GM18505 (cell line): ENCODE measurements at regions not wholly inside any gene's neighbourhood (a gene's known extent, or its start where the extent isn't known, plus 50 kb on each side); places are given as distances from the start of the nearest gene placed in this dataset.

Experiments used
- ATAC-seq: cut with Tn5 transposase; IDR thresholded peaks from one replicate; pipeline ENCODE4 v1.9.1; 2021; ENCODE audit not compliant: unreplicated experiment
- POLR2A ChIP-seq: IDR thresholded peaks from 4 replicates; pipeline ENCODE4 v1.6.1; 2011; ENCODE audit warnings: borderline replicate concordance; ENCODE audit not compliant: insufficient read depth, insufficient read length; ENCODE audit errors: extremely low read depth

DNA sequence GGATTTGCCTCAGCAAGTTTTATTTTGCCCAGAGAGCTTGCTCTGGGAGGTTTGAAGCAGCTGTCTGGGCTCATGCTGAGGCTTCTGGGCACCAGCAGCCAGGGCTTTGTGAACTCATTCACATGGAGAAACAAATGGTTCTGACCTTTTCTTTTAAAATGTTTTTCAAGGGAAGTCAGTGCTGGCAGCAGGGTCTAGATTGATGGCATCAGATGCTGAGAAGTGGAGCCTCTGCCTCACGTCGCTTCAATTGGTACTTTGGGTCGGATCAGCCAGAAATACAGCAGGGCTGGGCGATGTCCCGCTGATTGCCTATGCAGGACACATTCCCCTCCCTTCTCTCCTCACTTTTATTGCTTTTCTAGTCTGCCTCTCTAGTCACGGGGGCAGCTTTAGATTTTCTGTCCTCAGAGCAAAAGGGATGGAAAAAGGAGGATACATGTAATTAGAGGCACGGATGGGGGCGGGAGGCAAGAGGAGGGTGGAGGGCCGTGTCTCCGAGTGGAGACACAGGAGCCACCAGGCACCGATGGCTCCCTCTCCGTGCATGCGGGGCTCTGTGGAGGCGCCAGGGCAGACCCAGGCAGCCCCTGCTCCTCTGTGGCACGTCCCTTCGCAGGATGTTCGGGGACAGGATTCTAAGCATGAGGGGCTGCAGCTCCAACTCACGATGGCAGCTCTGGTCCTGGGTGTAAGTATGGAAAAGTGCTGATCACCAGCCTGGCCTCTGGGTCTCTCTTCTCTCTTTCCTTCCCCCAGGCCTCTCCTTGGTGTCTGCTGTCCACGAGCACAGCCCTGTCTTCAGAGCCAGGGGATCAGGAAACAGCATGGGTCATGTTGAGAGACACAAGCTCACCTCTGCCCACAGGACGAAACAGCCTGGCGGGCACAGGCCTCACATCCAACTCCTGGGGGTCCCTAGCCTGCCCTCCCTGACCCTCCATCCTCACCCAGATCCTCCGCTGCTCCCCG is 116.1 kb downstream of the FAM43A start:
- no peak for TF ChIP-seq POLR2A
- ATAC-seq: no peak

DNA sequence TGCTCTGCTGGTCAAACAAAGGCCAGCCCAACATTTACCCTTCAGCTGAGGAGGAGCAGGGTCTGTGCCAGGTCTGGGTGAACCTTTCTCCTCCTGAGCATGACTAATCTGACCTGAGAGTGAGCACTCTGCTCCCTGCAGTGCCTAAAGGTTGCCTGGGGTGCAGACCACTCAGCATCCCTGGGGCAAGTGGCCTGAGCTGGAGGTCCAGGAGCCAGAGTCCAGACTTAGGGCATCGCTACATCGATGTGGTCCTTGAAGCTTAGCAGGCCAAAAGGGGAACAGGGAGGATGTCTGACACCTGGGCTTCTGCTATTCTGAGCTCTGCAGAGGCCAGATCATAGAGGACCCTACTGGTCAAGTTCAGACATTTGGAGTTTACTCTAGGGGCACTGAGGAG is 119.1 kb downstream of the FAM43A start:
- no peak for ATAC-seq

DNA sequence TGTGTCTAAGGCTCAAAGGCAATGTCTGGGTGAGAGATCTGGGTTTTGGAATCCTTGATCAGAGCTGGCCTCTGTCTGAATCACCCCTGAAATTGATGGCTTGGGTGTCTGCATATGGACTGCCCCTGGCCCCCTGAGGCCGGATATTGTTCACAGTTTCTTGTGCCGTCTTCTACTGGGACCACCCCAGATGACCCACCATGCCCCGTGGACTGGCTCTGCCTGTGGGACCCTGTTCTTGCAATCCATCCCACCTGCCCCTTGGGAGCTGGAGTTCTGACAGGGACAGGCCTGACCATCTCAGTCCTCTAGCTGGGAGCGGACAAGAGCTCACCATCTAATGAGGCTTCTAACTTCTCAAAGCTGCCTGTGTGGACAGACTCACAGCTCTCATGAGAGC is 119.9 kb downstream of the FAM43A start:
- no peak for TF ChIP-seq POLR2A
- no peak for ATAC-seq

More for the DNA sequence above, 119.1 kb downstream of the FAM43A start:
- no peak for TF ChIP-seq POLR2A

DNA sequence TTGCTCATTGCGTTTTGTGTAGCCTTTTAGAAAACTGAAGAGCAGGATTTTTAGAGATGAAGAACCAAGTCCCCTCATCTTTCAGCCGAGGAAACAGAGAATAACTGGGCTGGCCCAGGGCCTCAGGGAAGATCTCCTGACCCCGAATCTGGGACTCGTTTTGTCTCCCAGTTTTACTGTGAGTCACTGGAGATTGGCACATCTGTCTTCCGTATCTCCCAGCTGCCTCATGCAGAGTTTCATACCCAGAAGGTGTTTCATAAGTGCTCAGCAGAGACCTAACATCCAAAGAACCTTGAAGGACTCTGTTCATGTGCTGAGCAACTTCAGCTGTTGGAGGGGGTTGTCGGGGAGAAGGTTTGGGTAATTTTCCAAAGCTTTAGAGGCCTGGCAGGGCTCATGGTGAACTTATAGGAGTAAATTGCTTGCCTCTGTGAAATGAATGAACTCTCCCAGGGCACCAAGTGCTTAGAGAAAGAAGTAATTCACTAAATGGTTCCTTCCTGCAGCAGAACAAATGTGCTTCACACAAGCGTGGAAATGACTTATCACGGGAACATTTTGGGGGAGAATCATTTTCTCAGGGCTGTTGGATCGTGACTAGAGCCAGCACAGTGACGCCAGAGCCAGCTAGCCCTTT is 121.4 kb downstream of the FAM43A start:
- TF ChIP-seq POLR2A: no peak
- no peak for ATAC-seq

GRCh38 chr3:194808640-194809097 is 123.0 kb downstream of the FAM43A start:
- no peak for ATAC-seq
- TF ChIP-seq POLR2A: no peak

GRCh38 chr3:194809382-194809781 is 123.7 kb downstream of the FAM43A start:
- no peak for ATAC-seq
- no peak for TF ChIP-seq POLR2A

GRCh38 chr3:194810076-194810475 is 124.4 kb downstream of the FAM43A start:
- ATAC-seq: no peak

GRCh38 chr3:194811118-194811517 is 125.4 kb downstream of the FAM43A start:
- TF ChIP-seq POLR2A: no peak
- no peak for ATAC-seq

More at GRCh38 chr3:194810076-194810475, 124.4 kb downstream of the FAM43A start:
- TF ChIP-seq POLR2A: no peak

DNA sequence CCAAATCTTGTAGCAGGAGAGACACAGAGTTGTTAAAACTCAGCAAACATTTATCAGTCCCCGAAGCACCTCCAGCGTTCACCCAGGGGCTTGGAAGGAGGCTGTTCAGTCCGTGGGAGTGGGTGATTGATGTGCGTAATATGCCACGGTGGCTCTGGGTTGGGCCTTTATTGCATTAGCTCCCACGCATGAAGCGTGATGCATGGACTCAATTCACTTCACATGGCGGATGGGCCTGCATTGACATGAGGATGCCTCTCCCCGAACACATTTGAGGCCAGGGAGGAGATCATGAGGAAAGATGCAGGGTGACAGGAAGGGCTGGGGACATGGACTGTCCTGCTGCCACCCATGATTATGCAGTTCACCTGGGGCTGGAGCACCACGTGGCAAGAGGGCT is 126.5 kb downstream of the FAM43A start:
- ATAC-seq: no peak
- TF ChIP-seq POLR2A: no peak

- ATAC-seq: no peak
- TF ChIP-seq POLR2A: no peak
These were observed 129.2 kb downstream of the FAM43A start for GRCh38 chr3:194814878-194815357.

DNA sequence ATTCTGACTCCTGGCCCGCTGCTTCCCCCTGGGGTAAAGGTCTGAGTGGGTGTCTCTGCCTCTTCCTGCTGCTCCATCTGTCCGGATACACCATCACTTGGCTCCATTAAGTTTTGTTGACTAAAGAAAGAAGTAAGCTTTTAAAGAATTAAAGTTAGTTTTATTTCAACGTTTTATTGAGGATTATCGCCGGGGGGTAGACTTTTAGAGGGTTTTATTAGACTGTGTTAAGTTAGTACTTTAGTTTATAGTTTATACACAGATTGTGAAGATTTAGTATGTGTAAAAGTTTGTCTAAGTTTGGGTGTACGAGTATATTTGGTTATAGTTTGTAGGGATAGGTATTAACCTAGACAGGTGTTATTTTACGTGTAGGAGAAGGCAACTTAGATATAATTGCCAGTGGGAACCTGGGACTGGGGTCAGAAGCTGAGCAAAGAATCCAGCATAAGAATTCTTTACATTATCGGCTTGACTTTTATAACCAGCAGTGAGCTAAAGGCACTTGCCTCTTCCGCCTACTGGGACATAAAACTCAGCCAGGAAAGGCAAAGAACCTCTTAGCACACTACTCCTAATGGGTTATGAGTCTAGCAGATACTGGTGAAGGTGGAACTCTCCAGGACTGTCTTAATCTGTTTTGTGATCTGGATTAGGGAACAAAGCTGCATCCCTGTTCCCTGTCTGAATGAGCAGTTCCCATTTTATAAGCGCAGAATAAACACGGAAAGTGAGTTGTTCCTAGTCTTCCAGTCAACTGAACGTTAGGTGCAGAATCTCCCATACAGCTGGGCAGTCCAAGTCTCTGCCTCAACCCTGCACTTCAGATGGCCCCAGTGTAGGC is 131.3 kb downstream of the FAM43A start:
- no peak for ATAC-seq
- TF ChIP-seq POLR2A: no peak

DNA sequence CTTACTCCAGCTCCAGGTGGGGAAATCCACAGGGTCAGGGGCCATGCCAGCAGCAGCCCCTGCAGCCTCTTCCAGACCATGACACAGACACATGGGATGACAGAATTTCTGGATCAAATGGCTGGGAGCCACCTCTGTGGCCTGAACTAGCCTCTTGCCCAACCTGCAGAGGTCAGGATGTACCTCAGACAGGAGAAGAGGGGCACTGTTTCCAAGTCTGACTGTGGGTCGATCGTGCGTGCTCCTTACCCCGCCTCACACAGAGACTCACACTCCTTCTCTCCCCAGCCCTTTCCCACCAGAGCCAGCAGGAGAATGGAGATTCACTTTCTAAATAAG is 131.9 kb downstream of the FAM43A start:
- TF ChIP-seq POLR2A: no peak

DNA sequence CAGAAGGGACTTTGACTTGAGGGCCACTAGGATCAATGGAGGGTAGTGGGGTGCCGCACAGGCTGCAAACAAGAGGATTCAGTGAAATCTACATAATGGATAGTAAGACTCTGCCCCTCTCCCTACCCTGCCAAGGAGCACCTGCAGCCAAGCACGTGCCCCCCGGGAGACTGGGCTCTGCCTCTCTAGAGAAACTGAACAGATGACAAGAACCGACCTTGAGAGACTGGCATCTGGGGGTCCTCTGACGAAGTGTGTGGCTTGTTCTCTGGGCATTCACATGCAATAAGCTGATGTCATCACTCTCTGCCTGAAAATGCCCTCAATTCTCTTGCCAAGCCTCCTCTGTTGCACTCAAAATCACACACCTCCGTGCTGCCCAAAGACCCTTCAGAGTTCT is 132.3 kb downstream of the FAM43A start:
- TF ChIP-seq POLR2A: no peak
- no peak for ATAC-seq

More for the DNA sequence above, 131.9 kb downstream of the FAM43A start:
- no peak for ATAC-seq
